ENCODE measurements at regions not wholly inside any gene's neighbourhood (a gene's known extent, or its start where the extent isn't known, plus 50 kb on each side); places are given as distances from the start of the nearest gene placed in this dataset.
"Not testable (repeated sequence)": the region's sequence is repeated elsewhere in the genome, so short reads cannot be mapped to it uniquely, and the experiment has no call there.

DNA sequence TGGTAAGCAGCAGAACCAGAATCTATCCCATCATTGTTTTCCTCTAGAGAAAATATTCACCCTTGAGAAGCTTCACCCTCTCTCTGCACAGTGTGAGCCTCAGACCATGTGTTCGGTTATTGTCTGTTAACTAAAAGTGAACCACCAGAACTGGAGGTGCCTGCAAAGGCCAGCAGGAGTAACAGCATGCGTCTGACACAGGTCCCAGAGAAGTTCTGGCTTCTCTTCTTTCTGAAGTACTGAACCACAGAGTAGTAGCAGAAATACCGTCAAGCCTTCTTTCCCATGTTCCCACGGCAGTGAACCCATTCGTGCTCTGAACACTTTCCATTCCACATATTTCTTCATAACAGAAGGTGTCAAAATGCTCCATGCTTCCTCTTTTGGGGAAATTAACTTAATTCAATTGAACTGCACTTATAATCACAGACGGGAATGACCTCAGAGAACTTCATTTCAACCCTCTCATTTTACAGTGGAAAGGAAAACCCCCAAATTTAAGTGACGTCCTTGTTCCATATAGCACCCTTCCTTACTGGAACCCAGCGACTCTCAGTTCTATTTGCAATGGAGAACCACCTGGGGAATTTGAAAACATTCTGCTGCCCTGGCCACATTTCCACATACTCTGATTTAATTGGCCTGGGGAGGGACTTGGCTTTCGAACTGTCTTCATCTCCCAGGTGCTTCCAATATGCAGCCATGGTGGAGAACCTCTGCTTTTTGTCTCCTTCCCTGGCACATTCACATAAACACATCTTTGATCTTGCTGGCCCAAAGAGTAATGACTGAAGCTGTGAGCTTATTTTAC, 519.1 kb downstream of the RNF144A start:
- DNase-seq = no peak

DNA sequence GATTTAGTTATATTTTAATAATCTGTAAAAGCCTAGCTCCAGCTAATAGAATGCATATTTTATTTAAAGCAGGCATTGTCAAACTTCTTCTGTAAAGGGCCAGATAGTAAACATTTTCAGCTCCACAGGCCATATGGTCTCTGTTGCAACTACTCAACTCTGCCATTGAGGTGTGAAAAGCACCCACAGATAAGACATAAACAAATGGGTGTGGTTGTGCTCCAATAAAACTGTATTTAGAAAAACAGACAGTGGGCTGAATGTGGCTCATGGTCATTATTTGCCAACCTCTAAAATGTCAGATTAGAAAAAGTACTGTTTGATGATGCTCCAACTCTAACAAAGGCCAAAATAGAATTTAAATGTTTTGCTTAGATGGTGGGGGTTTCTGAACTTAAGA, 519.9 kb downstream of the RNF144A start:
- DNase-seq = no peak

DNA sequence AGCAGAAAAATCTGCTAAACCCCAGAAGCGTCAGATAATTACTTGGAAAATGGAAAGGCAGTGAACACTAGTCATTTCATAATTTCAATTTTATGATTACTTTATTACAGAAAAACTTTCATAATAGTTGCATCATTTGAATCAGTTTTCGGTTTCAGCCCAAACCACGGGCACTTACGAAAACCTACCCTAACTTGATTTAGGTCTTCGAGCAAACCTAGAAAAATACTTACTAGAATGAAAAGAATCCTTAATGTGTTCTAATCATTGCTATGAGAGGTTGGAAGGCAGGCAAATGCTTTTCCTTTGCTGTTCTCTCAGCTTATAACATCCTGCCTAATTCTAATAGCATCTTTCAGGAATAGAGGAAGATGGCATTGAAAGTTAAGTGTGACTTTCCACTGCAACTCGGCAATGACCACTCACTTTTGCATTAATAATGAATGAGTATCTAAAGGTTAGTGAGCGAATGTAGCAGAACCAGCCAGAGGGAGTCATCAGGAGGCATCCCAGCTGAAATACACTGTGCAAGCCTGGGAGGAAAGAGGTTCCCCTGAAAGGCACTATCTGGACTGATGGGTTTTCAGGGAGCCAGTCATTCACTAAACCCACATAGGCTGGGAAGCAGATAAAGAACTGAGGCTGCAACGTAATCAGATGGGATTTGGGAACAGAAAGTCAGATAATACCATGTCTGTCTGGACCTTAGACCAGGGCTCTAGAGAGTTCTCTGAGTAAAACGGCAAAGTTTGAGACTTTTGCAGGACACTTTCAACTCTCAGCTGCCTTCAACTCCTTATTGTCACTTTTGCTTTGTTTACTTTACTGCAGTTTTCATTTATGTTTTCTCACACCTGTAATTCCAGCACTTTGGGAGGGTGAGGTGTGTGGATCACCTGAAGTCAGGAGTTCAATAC, 520.8 kb downstream of the RNF144A start:
- DNase-seq = no peak

DNA sequence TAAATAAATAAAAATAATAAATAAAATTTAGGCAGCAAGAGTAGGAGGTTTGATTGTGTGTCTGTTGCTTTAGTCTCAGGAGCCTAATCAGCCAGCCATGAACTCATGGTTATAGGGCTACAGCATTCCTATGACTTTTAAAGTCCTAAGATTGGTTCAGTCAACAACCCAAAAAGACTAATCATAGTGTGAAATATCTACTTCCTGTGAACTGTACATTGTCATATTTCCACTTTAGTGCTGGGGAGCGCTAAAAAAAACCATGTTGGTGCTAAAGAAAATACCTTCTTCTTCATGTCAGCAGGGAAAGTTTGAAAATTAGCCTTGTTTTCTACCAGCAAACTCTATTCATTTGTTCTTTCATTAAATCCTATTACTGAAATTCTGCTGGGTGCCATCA, 521.6 kb downstream of the RNF144A start:
- no peak for DNase-seq

DNA sequence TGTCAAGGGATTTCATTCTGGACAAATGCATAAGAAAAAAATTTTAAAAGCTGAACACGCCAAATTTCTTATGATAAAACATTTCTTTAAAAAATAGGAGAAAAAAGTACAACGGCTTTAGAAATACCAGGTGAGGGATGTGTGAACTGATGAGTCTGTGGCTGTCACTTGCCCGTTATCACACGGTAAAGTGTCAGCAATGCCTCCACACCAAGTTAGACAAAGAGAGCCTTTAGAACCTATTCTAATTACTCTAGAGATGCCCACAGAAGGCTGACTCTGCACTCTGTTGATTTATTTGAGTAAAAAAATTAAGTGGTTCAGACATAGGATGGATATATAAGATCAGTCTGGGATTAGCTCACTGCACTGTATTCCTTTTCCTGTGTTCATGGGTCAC, 523.8 kb downstream of the RNF144A start:
- no peak for DNase-seq

- not testable (repeated sequence) for DNase-seq
Observed at GRCh38 chr2:7441841-7442240, 524.6 kb downstream of the RNF144A start.

DNA sequence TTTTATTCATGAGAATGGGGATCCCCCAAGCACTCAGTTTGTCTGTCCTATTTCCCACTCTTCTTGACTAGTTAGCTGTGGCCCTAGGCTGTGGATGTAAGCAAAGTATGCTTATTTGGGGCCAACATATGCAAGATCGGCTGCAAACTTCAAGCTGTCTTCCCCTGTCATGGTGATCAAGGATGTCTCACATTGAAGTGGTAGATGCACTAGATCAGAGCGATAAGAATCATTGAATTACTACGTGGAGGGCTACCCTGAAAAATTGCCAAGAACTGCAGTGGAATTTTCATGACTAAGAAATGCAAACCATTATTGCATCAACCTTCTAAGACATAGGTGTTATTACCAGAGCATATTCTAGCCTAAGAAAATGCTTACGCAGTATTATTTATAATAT, 527.4 kb downstream of the RNF144A start:
- DNase-seq = no peak

- DNase-seq = no peak
Observed at GRCh38 chr2:7448578-7449264, 531.5 kb downstream of the RNF144A start.

- DNase-seq = no peak
Observed at GRCh38 chr2:7449298-7449697, 532.1 kb downstream of the RNF144A start.

DNA sequence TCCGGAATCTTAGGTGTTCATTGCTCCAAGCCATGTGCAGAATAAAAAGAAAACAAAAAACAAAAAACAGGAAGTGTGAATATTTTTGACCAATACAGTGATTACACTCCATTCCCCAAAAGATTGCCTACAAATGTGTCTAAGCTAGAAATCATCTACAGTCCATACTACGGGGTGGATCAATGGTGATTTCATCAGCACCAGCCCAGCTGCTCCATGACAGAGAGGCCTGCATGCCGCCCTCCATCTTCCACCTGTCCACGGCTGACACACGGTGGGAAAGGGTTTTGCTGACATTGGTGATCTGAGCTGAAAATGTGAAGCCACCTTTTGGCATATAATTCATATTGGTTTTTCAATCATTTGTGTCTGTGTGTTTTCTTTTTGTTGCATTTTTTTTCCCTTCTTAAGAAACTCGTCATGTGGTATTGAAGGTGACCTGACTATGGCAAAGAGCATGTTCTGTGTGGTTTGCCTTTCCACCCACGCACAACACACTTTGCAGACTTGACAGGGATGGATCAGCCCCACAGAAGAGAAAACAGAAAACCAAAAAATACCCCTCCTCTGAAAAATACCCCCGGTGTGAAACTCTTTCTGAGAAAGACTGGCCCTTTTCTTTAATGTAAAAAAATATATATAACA, 533.1 kb downstream of the RNF144A start:
- no peak for DNase-seq

GRCh38 chr2:7450833-7451190, 533.6 kb downstream of the RNF144A start:
- peak; percentile 30 for DNase-seq

GRCh38 chr2:7452110-7452876, 535.1 kb downstream of the RNF144A start:
- DNase-seq = no peak

DNA sequence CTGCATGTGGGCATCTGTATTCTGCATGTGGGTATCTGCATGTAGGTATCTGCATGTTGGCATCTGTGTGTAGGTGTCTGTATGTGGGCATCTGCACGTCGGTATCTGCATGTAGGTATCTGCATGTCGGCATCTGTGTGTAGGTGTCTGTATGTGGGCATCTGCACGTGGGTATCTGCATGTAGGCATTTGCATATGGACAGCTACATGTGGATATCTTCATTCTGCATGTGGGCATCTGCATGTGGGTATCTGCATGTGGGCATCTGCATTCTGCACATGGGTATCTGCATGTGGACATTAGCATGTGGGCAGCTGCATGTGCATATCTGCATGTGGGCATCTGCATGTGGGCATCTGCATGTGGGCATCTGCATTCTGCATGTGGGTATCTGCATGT, 537.4 kb downstream of the RNF144A start:
- no peak for DNase-seq

GRCh38 chr2:7456762-7457161, 539.5 kb downstream of the RNF144A start:
- DNase-seq = no peak

DNA sequence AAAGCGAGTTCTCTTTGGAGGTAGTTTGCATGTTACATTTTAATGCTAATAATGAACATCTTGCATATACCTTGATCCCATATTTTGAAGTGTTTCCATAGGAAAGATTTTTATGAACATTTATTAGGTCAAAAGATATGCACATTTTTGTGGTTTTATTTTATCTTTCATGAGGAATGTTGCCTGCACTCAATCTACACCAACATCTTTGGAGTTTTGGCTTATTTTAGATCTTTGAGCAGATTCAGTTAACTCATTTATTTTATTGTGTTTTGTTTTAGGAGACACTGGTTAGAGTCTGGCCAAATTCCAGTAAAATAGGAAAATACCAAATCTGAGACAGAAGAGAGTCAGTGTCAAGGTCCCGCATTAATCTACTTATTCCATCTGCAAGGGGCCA, 540.9 kb downstream of the RNF144A start:
- no peak for DNase-seq

DNA sequence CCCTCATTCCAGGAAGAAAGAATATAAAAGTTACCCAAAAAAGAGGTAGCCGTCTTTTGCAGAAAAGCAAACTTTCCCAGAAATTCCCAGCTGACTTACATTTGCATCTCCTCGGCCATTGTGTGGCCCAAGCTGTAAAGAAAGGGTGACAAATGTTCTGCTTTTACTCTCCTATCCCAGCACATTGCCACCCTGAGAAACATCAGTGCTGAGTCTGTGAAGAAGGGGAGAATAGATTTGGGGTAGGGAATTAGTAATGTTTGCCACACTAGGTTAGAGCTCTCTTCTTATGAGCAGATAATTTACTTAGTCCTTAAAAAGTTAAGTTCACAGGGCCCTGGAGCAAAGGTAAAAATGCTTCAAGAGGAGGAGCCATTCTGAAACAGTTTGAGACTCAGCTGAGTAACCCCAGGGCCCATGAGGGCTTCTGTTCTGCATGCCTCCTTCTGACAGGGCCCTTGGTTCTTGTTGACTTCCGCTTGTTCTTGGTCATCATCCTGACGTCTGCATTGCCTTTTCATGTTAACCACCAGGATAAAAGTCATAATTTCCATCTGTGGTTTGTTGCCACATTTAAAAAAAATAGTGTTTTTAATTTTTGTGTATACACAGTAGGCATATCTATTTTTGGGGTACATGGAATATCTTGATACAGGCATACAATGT, 550.7 kb downstream of the RNF144A start:
- DNase-seq = no peak

GRCh38 chr2:7468448-7468828, 551.2 kb downstream of the RNF144A start:
- DNase-seq = no peak

GRCh38 chr2:7468955-7469354, 551.7 kb downstream of the RNF144A start:
- DNase-seq = no peak

DNA sequence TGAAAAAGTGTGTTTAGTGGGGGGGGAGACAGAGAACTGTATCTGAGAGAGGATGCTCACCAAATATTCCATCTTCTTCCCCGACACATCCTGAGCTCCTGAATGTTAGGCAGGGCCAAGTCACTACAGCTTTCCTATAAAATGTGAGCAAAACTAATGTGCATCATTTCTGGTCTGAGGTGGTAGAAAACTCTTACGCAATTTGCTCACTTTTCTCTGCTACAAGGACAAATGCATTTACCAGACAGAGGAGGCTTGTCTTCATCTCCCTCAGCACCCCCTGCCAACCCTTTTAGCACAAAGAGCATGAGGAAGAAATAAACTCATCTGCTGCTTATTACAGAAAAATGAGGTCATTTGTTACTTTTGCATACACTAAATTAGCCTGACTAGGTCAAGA, 554.0 kb downstream of the RNF144A start:
- DNase-seq = no peak

- no peak for DNase-seq
Observed at GRCh38 chr2:7472465-7472864, 555.3 kb downstream of the RNF144A start.

- no peak for DNase-seq
Observed at GRCh38 chr2:7473135-7473771, 556.0 kb downstream of the RNF144A start.

All from NCI-H2227 treated with DMSO at 0.1 percent for 48 hours (cell line).